ENCODE measurements at regions not wholly inside any gene's neighbourhood (a gene's known extent, or its start where the extent isn't known, plus 50 kb on each side); places are given as distances from the start of the nearest gene placed in this dataset.

GRCh38 chrX:42102586-42103282 is 179.4 kb upstream of the CASK start:
- no peak overlapping the region for H3K4me3 ChIP-seq (ENCODE audit: low read depth, low read length)
- no peak for TF ChIP-seq CTCF (IDR thresholded peaks at IDR 0.05; ENCODE audit: borderline replicate concordance, insufficient read depth, low read depth, low read length)

GRCh38 chrX:42098900-42099299 is 175.5 kb upstream of the CASK start:
- TF ChIP-seq CTCF (IDR thresholded peaks at IDR 0.05; ENCODE audit: borderline replicate concordance, insufficient read depth, low read depth, low read length) = no peak
- H3K4me3 ChIP-seq (ENCODE audit: low read depth, low read length) = no peak overlapping the region

- TF ChIP-seq CTCF (IDR thresholded peaks at IDR 0.05; ENCODE audit: borderline replicate concordance, insufficient read depth, low read depth, low read length) = no peak
- no peak overlapping the region for H3K4me3 ChIP-seq (ENCODE audit: low read depth, low read length)
These were observed 174.1 kb upstream of the CASK start for GRCh38 chrX:42097486-42097885.

GRCh38 chrX:42096265-42096920 is 173.0 kb upstream of the CASK start:
- no peak overlapping the region for H3K4me3 ChIP-seq (ENCODE audit: low read depth, low read length)
- no peak for TF ChIP-seq CTCF (IDR thresholded peaks at IDR 0.05; ENCODE audit: borderline replicate concordance, insufficient read depth, low read depth, low read length)

- no peak overlapping the region for H3K4me3 ChIP-seq (ENCODE audit: low read depth, low read length)
- TF ChIP-seq CTCF (IDR thresholded peaks at IDR 0.05; ENCODE audit: borderline replicate concordance, insufficient read depth, low read depth, low read length) = no peak
These were observed 170.9 kb upstream of the CASK start for GRCh38 chrX:42094218-42094617.

GRCh38 chrX:42093756-42094155 is 170.4 kb upstream of the CASK start:
- TF ChIP-seq CTCF (IDR thresholded peaks at IDR 0.05; ENCODE audit: borderline replicate concordance, insufficient read depth, low read depth, low read length) = no peak

GRCh38 chrX:42090395-42090794 is 167.0 kb upstream of the CASK start:
- no peak overlapping the region for H3K4me3 ChIP-seq (ENCODE audit: low read depth, low read length)
- TF ChIP-seq CTCF (IDR thresholded peaks at IDR 0.05; ENCODE audit: borderline replicate concordance, insufficient read depth, low read depth, low read length) = no peak

More at GRCh38 chrX:42093756-42094155, 170.4 kb upstream of the CASK start:
- H3K4me3 ChIP-seq (ENCODE audit: low read depth, low read length) = no peak overlapping the region

All from GM12875 (cell line).